ENCODE measurements at regions not wholly inside any gene's neighbourhood (a gene's known extent, or its start where the extent isn't known, plus 50 kb on each side); places are given as distances from the start of the nearest gene placed in this dataset.

GRCh38 chr7:115346685-115347084 lies 424.8 kb downstream of the MDFIC start:
- intact Hi-C loops (cut with micrococcal nuclease), result no loop called here
- H3K9ac ChIP-seq (replicated peaks; ENCODE audit: extremely low read depth, insufficient read depth, low read length), result no peak overlapping the region
- CTCF ChIA-PET, result no interaction called here
- BruUV-seq (replicated peaks), result no TSS peak
- no peaks in the 10 kb centered on the region for H3K4me1 ChIP-seq (ENCODE audit: control insufficient read depth, extremely low read depth, insufficient read depth, low read length)
- no peaks in the 10 kb centered on the region for H3K79me2 ChIP-seq (ENCODE audit: control insufficient read depth, insufficient read depth, low read length)
- H3K9me1 ChIP-seq (replicated peaks; ENCODE audit: control insufficient read depth, extremely low read depth, insufficient read depth, low read length), result no peaks in the 10 kb centered on the region
- POLR2A ChIA-PET, result no interaction called here
- no peak for DNase-seq (ENCODE audit: low read depth, low spot score)
- no peak overlapping the region for H3K4me3 ChIP-seq (replicated peaks in 1 of 3; ENCODE audit: insufficient read depth in 1 of 3, low read depth in 1 of 3, low read length in 3 of 3)
- no peaks in the 10 kb centered on the region for H3K9me3 ChIP-seq (replicated peaks; ENCODE audit: control insufficient read depth, insufficient read depth, low read length)
- dilution Hi-C loops (cut with MboI; ENCODE audit: extremely low pct_ligation_motif_present, low sequenced_read_pairs), result no loop called here
- no peak for TF ChIP-seq FOS (IDR thresholded peaks at IDR 0.05; ENCODE audit: borderline replicate concordance, insufficient read depth, low read length)
- no peak for TF ChIP-seq POLR2A (IDR thresholded peaks at IDR 0.05; ENCODE audit: low read depth, low read length)
- no peak for TF ChIP-seq MAX (IDR thresholded peaks at IDR 0.05; ENCODE audit: insufficient read depth, insufficient read length)
- no peak for TF ChIP-seq EZH2 (IDR thresholded peaks at IDR 0.05; ENCODE audit: borderline replicate concordance, low read depth, low read length, severe bottlenecking)
- TF ChIP-seq JUN (IDR thresholded peaks at IDR 0.05; ENCODE audit: borderline replicate concordance, insufficient read depth, insufficient read length, low read depth), result no peak
- TF ChIP-seq POLR2AphosphoS5 (IDR thresholded peaks at IDR 0.05; ENCODE audit: insufficient read depth, low read depth, low read length), result no peak
- no peaks in the 10 kb centered on the region for H3K27me3 ChIP-seq (ENCODE audit: control insufficient read depth in 2 of 2, insufficient read depth in 2 of 2, low read length in 2 of 2)
- no peak overlapping the region for H3K4me2 ChIP-seq (ENCODE audit: insufficient read depth, low read length)
- H3K27ac ChIP-seq (ENCODE audit: insufficient read depth, low read depth, low read length), result no peak overlapping the region
- no peaks in the 10 kb centered on the region for H3K36me3 ChIP-seq (ENCODE audit: control insufficient read depth in 2 of 2, extremely low read depth in 1 of 2, insufficient read depth in 2 of 2, low read length in 2 of 2)
- FAIRE-seq, result no peak
- no peaks in the 10 kb centered on the region for H4K20me1 ChIP-seq (replicated peaks; ENCODE audit: control insufficient read depth, extremely low read depth, insufficient read depth, low read length)
- H2AFZ ChIP-seq (ENCODE audit: low read depth, low read length), result no peak overlapping the region

GRCh38 chr7:115340828-115341227 lies 418.9 kb downstream of the MDFIC start:
- Histone ChIP-seq H3K4me3 (replicated peaks in 1 of 3; ENCODE audit: insufficient read depth in 1 of 3, low read depth in 1 of 3, low read length in 3 of 3) (no peak overlapping the region), H3K79me2 (ENCODE audit: control insufficient read depth, insufficient read depth, low read length) (no peaks in the 10 kb centered on the region), H3K4me1 (ENCODE audit: control insufficient read depth, extremely low read depth, insufficient read depth, low read length) (no peaks in the 10 kb centered on the region), H3K36me3 (ENCODE audit: control insufficient read depth in 2 of 2, extremely low read depth in 1 of 2, insufficient read depth in 2 of 2, low read length in 2 of 2) (no peaks in the 10 kb centered on the region), H3K9me1 (replicated peaks; ENCODE audit: control insufficient read depth, extremely low read depth, insufficient read depth, low read length) (no peaks in the 10 kb centered on the region), H3K27me3 (ENCODE audit: control insufficient read depth in 2 of 2, insufficient read depth in 2 of 2, low read length in 2 of 2) (no peaks in the 10 kb centered on the region), H3K4me2 (ENCODE audit: insufficient read depth, low read length) (no peak overlapping the region), H3K9me3 (replicated peaks; ENCODE audit: control insufficient read depth, insufficient read depth, low read length) (no peaks in the 10 kb centered on the region), H3K9ac (replicated peaks; ENCODE audit: extremely low read depth, insufficient read depth, low read length) (no peak overlapping the region), H2AFZ (ENCODE audit: low read depth, low read length) (no peak overlapping the region), H4K20me1 (replicated peaks; ENCODE audit: control insufficient read depth, extremely low read depth, insufficient read depth, low read length) (no peaks in the 10 kb centered on the region), H3K27ac (ENCODE audit: insufficient read depth, low read depth, low read length) (no peak overlapping the region)
- POLR2A ChIA-PET, result no interaction called here
- DNase-seq (ENCODE audit: low read depth, low spot score), result peak; percentile 47
- dilution Hi-C loops (cut with MboI; ENCODE audit: extremely low pct_ligation_motif_present, low sequenced_read_pairs), result no loop called here
- BruUV-seq (replicated peaks), result no TSS peak
- intact Hi-C loops (cut with micrococcal nuclease), result no loop called here
- peak; percentile 38 for FAIRE-seq
- TF ChIP-seq EZH2 (IDR thresholded peaks at IDR 0.05; ENCODE audit: borderline replicate concordance, low read depth, low read length, severe bottlenecking) (no peak), FOS (IDR thresholded peaks at IDR 0.05; ENCODE audit: borderline replicate concordance, insufficient read depth, low read length) (peak; percentile 87), JUN (IDR thresholded peaks at IDR 0.05; ENCODE audit: borderline replicate concordance, insufficient read depth, insufficient read length, low read depth) (peak; percentile 55), GATA2 (IDR thresholded peaks at IDR 0.05; ENCODE audit: insufficient read depth, insufficient read length, low read depth, low read length) (no peak)
- CTCF ChIA-PET, result interaction anchor here (1.2 kb wide), 2 partner anchors 27 to 41 kb away, joined by 3 to 5 read pairs; no protein-coding TSS in a partner anchor

Data from endothelial cell of umbilical vein (primary cell).